NCI-H1105 treated with DMSO at 0.1 percent for 48 hours (cell line): ENCODE measurements at regions not wholly inside any gene's neighbourhood (a gene's known extent, or its start where the extent isn't known, plus 50 kb on each side); places are given as distances from the start of the nearest gene placed in this dataset.

Source experiments
- DNase-seq: peaks from one replicate; lab custom pipeline; 2025; lab: John Stamatoyannopoulos, UW

- no peak for DNase-seq
Observed at GRCh38 chr12:124369055-124369826, 74.3 kb downstream of the RFLNA start.

GRCh38 chr12:124368421-124369032 is 73.6 kb downstream of the RFLNA start:
- DNase-seq = no peak

- DNase-seq = no peak
Observed at GRCh38 chr12:124365726-124366430, 71.0 kb downstream of the RFLNA start.
